ENCODE measurements at regions not wholly inside any gene's neighbourhood (a gene's known extent, or its start where the extent isn't known, plus 50 kb on each side); places are given as distances from the start of the nearest gene placed in this dataset.

GRCh38 chr7:25754333-25754732 lies 397.7 kb upstream of the NFE2L3 start:
- Histone ChIP-seq H3K4me1 (no peaks in the 10 kb centered on the region), H2AFZ (no peak overlapping the region), H3K4me2 (ENCODE audit: low read length) (no peak overlapping the region), H3K27ac (no peak overlapping the region), H3K9me3 (ENCODE audit: control insufficient read depth, low read length) (no peaks in the 10 kb centered on the region), H3K27me3 (ENCODE audit: control insufficient read depth, insufficient read depth, low read length) (no peaks in the 10 kb centered on the region), H3K9ac (no peak overlapping the region), H3K36me3 (ENCODE audit: control insufficient read depth, insufficient read depth, low read length) (no peaks in the 10 kb centered on the region), H3K4me3 (ENCODE audit: low read depth, low read length) (no peak overlapping the region), H3K79me2 (no peaks in the 10 kb centered on the region)
- TF ChIP-seq, protein P1, sequence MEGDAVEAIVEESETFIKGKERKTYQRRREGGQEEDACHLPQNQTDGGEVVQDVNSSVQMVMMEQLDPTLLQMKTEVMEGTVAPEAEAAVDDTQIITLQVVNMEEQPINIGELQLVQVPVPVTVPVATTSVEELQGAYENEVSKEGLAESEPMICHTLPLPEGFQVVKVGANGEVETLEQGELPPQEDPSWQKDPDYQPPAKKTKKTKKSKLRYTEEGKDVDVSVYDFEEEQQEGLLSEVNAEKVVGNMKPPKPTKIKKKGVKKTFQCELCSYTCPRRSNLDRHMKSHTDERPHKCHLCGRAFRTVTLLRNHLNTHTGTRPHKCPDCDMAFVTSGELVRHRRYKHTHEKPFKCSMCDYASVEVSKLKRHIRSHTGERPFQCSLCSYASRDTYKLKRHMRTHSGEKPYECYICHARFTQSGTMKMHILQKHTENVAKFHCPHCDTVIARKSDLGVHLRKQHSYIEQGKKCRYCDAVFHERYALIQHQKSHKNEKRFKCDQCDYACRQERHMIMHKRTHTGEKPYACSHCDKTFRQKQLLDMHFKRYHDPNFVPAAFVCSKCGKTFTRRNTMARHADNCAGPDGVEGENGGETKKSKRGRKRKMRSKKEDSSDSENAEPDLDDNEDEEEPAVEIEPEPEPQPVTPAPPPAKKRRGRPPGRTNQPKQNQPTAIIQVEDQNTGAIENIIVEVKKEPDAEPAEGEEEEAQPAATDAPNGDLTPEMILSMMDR (IDR thresholded peaks at IDR 0.05), result no peak

DNA sequence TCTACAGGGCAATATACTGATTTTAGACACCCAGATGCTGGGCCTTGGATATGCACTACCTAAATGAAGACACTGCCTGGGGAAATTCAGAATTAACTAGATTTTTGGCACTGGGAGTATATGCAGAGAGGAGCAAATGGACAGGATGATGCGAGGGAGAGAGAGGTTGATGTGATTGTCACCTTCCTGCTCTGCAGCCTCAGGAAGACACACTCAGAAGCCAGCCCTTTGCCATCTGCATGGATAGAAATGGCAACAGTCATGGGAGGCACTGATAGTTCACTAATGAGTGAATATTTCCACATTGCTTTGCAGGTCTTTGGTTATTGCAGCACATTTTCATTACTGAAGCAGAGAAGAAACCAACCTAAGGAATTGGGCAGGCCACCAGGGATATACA lies 397.2 kb upstream of the NFE2L3 start:
- TF ChIP-seq, protein P1 (IDR thresholded peaks at IDR 0.05), result no peak
- Histone ChIP-seq H3K9ac (no peak overlapping the region), H3K4me1 (no peaks in the 10 kb centered on the region), H3K4me2 (ENCODE audit: low read length) (no peak overlapping the region), H3K27ac (no peak overlapping the region), H2AFZ (no peak overlapping the region), H3K4me3 (ENCODE audit: low read depth, low read length) (no peak overlapping the region), H3K27me3 (ENCODE audit: control insufficient read depth, insufficient read depth, low read length) (no peaks in the 10 kb centered on the region), H3K36me3 (ENCODE audit: control insufficient read depth, insufficient read depth, low read length) (no peaks in the 10 kb centered on the region), H3K9me3 (ENCODE audit: control insufficient read depth, low read length) (no peaks in the 10 kb centered on the region), H3K79me2 (no peaks in the 10 kb centered on the region)

DNA sequence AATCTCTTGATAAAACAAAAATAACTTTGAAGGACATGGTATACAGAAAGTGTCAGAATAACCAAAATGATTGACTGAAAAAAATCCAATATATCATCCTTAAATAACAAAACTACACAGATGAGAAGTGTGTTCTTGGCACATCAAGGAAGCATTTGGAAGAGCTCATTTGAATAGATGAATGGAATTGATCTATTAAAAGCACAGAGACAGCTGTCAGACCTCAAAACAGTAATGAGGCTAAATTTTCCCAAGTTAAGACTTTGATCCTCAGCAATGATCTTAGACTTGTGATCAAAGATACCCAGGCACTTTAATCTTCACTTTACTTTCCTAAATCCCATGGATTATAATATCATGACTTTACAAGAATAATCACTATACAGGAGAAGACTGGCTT lies 395.4 kb upstream of the NFE2L3 start:
- Histone ChIP-seq H3K79me2 (no peaks in the 10 kb centered on the region), H3K9me3 (ENCODE audit: control insufficient read depth, low read length) (no peaks in the 10 kb centered on the region), H3K4me3 (ENCODE audit: low read depth, low read length) (no peak overlapping the region), H3K27me3 (ENCODE audit: control insufficient read depth, insufficient read depth, low read length) (no peaks in the 10 kb centered on the region), H2AFZ (no peak overlapping the region), H3K4me1 (no peaks in the 10 kb centered on the region), H3K36me3 (ENCODE audit: control insufficient read depth, insufficient read depth, low read length) (no peaks in the 10 kb centered on the region), H3K27ac (no peak overlapping the region), H3K4me2 (ENCODE audit: low read length) (no peak overlapping the region), H3K9ac (no peak overlapping the region)
- TF ChIP-seq, protein P1 (IDR thresholded peaks at IDR 0.05), result no peak

- Histone ChIP-seq H3K79me2 (no peaks in the 10 kb centered on the region), H3K9ac (no peak overlapping the region), H3K27me3 (ENCODE audit: control insufficient read depth, insufficient read depth, low read length) (no peaks in the 10 kb centered on the region), H3K4me2 (ENCODE audit: low read length) (no peak overlapping the region), H3K4me3 (ENCODE audit: low read depth, low read length) (no peak overlapping the region), H3K27ac (no peak overlapping the region), H2AFZ (peak overlapping the region; percentile 5), H3K4me1 (peaks cover 4% of the 10 kb centered on the region), H3K36me3 (ENCODE audit: control insufficient read depth, insufficient read depth, low read length) (no peaks in the 10 kb centered on the region), H3K9me3 (ENCODE audit: control insufficient read depth, low read length) (no peaks in the 10 kb centered on the region)
- TF ChIP-seq, protein P1 (IDR thresholded peaks at IDR 0.05), result no peak
Observed at GRCh38 chr7:25758559-25758958, 393.4 kb upstream of the NFE2L3 start.

- Histone ChIP-seq H3K79me2 (no peaks in the 10 kb centered on the region), H3K4me2 (ENCODE audit: low read length) (no peak overlapping the region), H3K4me3 (ENCODE audit: low read depth, low read length) (no peak overlapping the region), H3K9ac (no peak overlapping the region), H3K4me1 (peaks cover 4% of the 10 kb centered on the region), H2AFZ (no peak overlapping the region), H3K36me3 (ENCODE audit: control insufficient read depth, insufficient read depth, low read length) (no peaks in the 10 kb centered on the region), H3K27ac (no peak overlapping the region), H3K9me3 (ENCODE audit: control insufficient read depth, low read length) (no peaks in the 10 kb centered on the region), H3K27me3 (ENCODE audit: control insufficient read depth, insufficient read depth, low read length) (no peaks in the 10 kb centered on the region)
- TF ChIP-seq, protein P1 (IDR thresholded peaks at IDR 0.05), result no peak
Observed at GRCh38 chr7:25759286-25759685, 392.7 kb upstream of the NFE2L3 start.
